SU-DHL-6 (cell line): ENCODE measurements at regions not wholly inside any gene's neighbourhood (a gene's known extent, or its start where the extent isn't known, plus 50 kb on each side); places are given as distances from the start of the nearest gene placed in this dataset.

Experiments used
- H2AFZ ChIP-seq: fragments of 200-600 bp; sonication (generic); 2 replicates; pipeline ENCODE4 v1.6.1; 2014; ENCODE audit warnings: low read depth, mild to moderate bottlenecking, moderate library complexity, mixed read lengths, antibody characterized with exemption, low read length; ENCODE audit not compliant: severe bottlenecking
- H3F3A ChIP-seq: fragments of 200-600 bp; shearing (Covaris generic); 2 replicates; pipeline ENCODE4 v1.6.0; 2016; ENCODE audit warnings: antibody characterized with exemption, mild to moderate bottlenecking; ENCODE audit not compliant: insufficient read depth
- H3K27ac ChIP-seq: fragments of 200-600 bp; sonication (generic); 2 replicates; pipeline ENCODE4 v1.5.1; 2016; ENCODE audit warnings: low read depth, mild to moderate bottlenecking, low read length, moderate library complexity, mixed read lengths
- H3K27me3 ChIP-seq: fragments of 200-600 bp; sonication (generic), shearing (Covaris generic); 2 replicates; pipeline ENCODE4 v1.6.0; 2014; ENCODE audit warnings: mild to moderate bottlenecking, low read length
- H3K36me3 ChIP-seq: fragments of 200-600 bp; sonication (generic); 2 replicates; pipeline ENCODE4 v1.6.1; 2014; ENCODE audit warnings: mild to moderate bottlenecking, low read length, mixed read lengths
- H3K4me2 ChIP-seq: fragments of 300-600, 200-600 bp; shearing (Covaris generic), sonication (generic); 2 replicates; pipeline ENCODE4 v1.6.0; 2014; ENCODE audit warnings: low read length, low read depth, mild to moderate bottlenecking; ENCODE audit not compliant: poor library complexity, severe bottlenecking
- H3K4me3 ChIP-seq: fragments of 200-600 bp; sonication (generic); 2 replicates; pipeline ENCODE4 v1.5.1; 2014; ENCODE audit warnings: antibody characterized with exemption, low read length, mild to moderate bottlenecking, mixed read lengths; ENCODE audit not compliant: insufficient read depth, poor library complexity, severe bottlenecking
- H3K79me2 ChIP-seq: fragments of 200-600 bp; sonication (generic); 2 replicates; pipeline ENCODE4 v1.6.1; 2014; ENCODE audit warnings: mild to moderate bottlenecking, low read length, moderate library complexity; ENCODE audit not compliant: insufficient read depth
- H3K9ac ChIP-seq: fragments of 200-600 bp; sonication (generic); 2 replicates; pipeline ENCODE4 v1.7.0; 2014; ENCODE audit warnings: mild to moderate bottlenecking, low read length
- H3K9me2 ChIP-seq: fragments of 200-600 bp; sonication (generic); replicated peaks from 2 replicates; pipeline ENCODE4 v1.6.1; 2014; ENCODE audit warnings: low read length; ENCODE audit not compliant: insufficient read depth
- H3K9me3 ChIP-seq: fragments of 200-600 bp; sonication (generic); 2 replicates; pipeline ENCODE4 v1.6.1; 2014; ENCODE audit warnings: low read length, mixed read lengths; ENCODE audit not compliant: insufficient read depth
- H4K20me1 ChIP-seq: fragments of 200-600 bp; sonication (generic); 2 replicates; pipeline ENCODE4 v1.6.1; 2014; ENCODE audit warnings: low read depth, mild to moderate bottlenecking, antibody characterized with exemption, low read length, moderate library complexity, mixed read lengths
- CTCF ChIP-seq: fragments of 200-600 bp; sonication (generic); IDR thresholded peaks from one replicate; pipeline ENCODE4 v1.5.1; 2017; ENCODE audit warnings: antibody characterized with exemption, mild to moderate bottlenecking, low read length, moderate library complexity; ENCODE audit not compliant: insufficient read depth, poor library complexity, severe bottlenecking
- EZH2phosphoT487 ChIP-seq: fragments of 200-600 bp; sonication (generic), shearing (Covaris generic); conservative IDR thresholded peaks from 2 replicates; pipeline ENCODE4 v1.6.1; 2018; ENCODE audit warnings: mild to moderate bottlenecking, antibody characterized with exemption, low read length, moderate library complexity, mixed read lengths

- H3K27me3 ChIP-seq = no peaks in the 10 kb centered on the region
- no peak overlapping the region for H2AFZ ChIP-seq
- no peak overlapping the region for H3K9ac ChIP-seq
- no peaks in the 10 kb centered on the region for H3K36me3 ChIP-seq
- no peaks in the 10 kb centered on the region for H3K9me2 ChIP-seq
- H4K20me1 ChIP-seq = no peaks in the 10 kb centered on the region
- no peak overlapping the region for H3K4me2 ChIP-seq
- H3K4me3 ChIP-seq = no peak overlapping the region
- H3K27ac ChIP-seq = no peak overlapping the region
- TF ChIP-seq EZH2phosphoT487 = no peak
- TF ChIP-seq CTCF = no peak
- no peaks in the 10 kb centered on the region for H3F3A ChIP-seq
- no peaks in the 10 kb centered on the region; the same call in 1 of the 2 replicates for H3K9me3 ChIP-seq
- no peaks in the 10 kb centered on the region for H3K79me2 ChIP-seq
Measured at GRCh38 chr5:91884036-91884435, 500.9 kb upstream of the ARRDC3 start.

- TF ChIP-seq EZH2phosphoT487 (no peak), CTCF (no peak)
- H3K36me3 ChIP-seq = no peaks in the 10 kb centered on the region
- H3K4me2 ChIP-seq = no peak overlapping the region
Measured at GRCh38 chr5:91875196-91875779, 492.2 kb upstream of the ARRDC3 start.

GRCh38 chr5:91867799-91868198, 484.7 kb upstream of the ARRDC3 start:
- Histone ChIP-seq H3K9me3 (no peaks in the 10 kb centered on the region), H2AFZ (no peak overlapping the region), H3K27ac (no peak overlapping the region), H3F3A (no peaks in the 10 kb centered on the region), H3K9me2 (no peaks in the 10 kb centered on the region), H4K20me1 (no peaks in the 10 kb centered on the region), H3K4me2 (no peak overlapping the region), H3K79me2 (no peaks in the 10 kb centered on the region), H3K36me3 (no peaks in the 10 kb centered on the region), H3K27me3 (no peaks in the 10 kb centered on the region), H3K9ac (no peak overlapping the region), H3K4me3 (no peak overlapping the region)
- TF ChIP-seq CTCF = no peak
- TF ChIP-seq EZH2phosphoT487 = no peak

More at GRCh38 chr5:91875196-91875779, 492.2 kb upstream of the ARRDC3 start:
- Histone ChIP-seq H3K9me2 (no peaks in the 10 kb centered on the region), H3K4me3 (no peak overlapping the region), H2AFZ (no peak overlapping the region), H3F3A (no peaks in the 10 kb centered on the region), H3K27me3 (no peaks in the 10 kb centered on the region), H3K27ac (no peak overlapping the region), H3K9ac (no peak overlapping the region), H3K9me3 (no peaks in the 10 kb centered on the region), H3K79me2 (no peaks in the 10 kb centered on the region), H4K20me1 (no peaks in the 10 kb centered on the region)
